Stimulated activated CD4-positive, alpha-beta T cell treated with anti-CD3 and anti-CD28 coated beads, TNF-alpha, amount 100 ng/mL, for 24 hours (primary cell): ENCODE measurements at regions not wholly inside any gene's neighbourhood (a gene's known extent, or its start where the extent isn't known, plus 50 kb on each side); places are given as distances from the start of the nearest gene placed in this dataset.

Experiments
- DNase-seq, 3 experiments: peaks; one replicate each; pipeline ENCODE4 v3.0.0-alpha.2; 2020; ENCODE audit warnings: low read depth in 3 of 3

- no peak for DNase-seq
Observed at GRCh38 chr7:148472406-148472805, 118.2 kb upstream of the C7orf33 start.

DNA sequence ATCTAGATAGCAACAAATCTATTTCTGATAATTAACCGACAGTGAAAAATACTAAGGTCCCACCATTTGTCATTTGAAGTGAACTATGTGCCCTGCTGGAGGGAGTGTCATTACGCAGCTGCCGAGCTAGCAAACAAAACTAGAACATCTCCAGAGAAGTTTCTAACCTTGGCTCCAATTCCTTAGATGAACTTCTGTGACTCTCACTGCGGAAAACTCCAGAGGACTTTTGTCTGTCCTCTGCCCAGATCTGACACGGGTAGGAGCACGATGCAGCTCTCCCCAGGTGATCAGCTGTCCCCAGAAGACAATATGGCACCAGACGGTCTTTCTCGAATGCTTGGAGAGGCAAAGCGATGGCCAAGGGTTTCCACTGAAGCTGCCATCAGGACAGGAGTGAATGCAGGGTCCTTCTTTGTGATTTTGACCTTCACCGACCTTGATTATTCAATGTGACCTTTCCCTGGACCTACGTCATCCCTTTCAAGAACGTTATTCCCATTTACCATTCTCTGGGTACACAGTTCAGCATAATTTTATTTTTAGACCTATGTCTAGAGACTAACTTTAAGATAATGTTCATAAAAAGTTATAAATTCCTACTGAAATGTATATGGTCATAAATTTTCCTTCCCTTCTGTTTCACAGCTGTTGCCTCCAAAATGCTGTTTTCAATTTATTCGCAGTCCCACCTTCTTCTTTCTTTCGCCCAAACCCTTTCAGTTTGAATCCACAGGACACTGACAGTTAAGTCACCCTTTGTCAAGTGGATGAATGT lies 116.7 kb upstream of the C7orf33 start:
- DNase-seq: no peak

- no peak for DNase-seq
Observed at GRCh38 chr7:148474481-148475025, 116.0 kb upstream of the C7orf33 start.

DNA sequence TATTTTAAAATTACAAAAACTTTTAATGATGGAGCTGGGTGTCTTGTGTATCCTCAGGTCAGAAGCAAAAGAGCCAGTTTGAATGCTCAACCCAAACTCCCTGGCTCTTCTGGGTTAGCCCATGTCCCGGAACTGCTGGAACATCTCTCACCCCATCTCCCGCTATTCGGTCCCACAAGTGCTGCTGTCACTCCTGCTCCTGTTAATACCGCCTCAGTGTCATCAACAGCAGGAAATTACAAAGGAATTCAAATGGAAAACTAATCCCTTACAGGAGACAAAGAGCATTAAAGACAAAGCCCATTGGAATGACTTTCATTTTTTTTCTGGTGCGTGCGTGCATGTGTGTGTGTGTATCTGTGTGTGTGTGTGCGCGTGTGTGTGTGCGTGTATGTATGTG lies 112.0 kb upstream of the C7orf33 start:
- no peak for DNase-seq

- no peak for DNase-seq
Observed at GRCh38 chr7:148480479-148481146, 110.0 kb upstream of the C7orf33 start.

GRCh38 chr7:148481147-148481526 lies 109.4 kb upstream of the C7orf33 start:
- DNase-seq: no peak

GRCh38 chr7:148481971-148482626 lies 108.5 kb upstream of the C7orf33 start:
- DNase-seq: no peak

DNA sequence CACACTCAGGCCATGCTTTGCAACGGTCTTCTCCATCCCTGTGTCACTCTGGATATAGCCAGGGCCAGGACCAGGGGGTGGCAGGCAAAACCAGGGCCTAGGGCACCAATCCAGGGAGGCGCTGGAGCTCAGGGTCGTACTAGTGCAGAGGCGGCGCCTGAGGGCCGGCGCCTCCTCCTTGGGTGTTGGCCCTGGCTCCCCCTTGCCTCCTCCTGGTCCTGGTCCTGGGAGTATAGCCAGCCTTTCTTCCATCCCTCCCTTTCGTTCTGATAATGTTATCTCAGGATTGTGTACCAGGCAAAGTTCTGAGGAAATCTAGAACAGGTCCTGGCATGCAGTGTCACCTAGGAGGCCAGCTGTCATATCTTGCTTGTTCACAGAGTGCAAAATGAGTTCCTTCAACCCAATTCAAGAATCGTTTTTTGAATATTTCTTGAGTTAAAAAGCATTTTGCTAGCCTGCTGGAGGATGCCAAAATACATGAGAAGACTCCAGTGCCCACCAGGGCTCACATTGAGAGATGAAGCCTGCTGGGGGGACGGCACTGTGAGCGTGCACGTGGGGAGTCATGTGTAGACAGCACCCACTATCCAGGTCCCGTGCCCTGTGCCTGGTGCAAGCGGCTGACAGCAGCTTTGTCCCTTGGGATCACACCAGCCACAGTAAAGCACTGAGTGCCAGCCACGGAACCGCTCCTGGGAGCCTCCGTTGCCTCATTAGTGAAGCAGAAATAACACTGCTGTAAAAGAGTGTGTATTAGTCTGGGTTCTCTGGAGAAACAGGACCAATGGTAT lies 106.9 kb upstream of the C7orf33 start:
- DNase-seq: no peak

- no peak for DNase-seq
Observed at GRCh38 chr7:148484486-148484885, 106.1 kb upstream of the C7orf33 start.

DNA sequence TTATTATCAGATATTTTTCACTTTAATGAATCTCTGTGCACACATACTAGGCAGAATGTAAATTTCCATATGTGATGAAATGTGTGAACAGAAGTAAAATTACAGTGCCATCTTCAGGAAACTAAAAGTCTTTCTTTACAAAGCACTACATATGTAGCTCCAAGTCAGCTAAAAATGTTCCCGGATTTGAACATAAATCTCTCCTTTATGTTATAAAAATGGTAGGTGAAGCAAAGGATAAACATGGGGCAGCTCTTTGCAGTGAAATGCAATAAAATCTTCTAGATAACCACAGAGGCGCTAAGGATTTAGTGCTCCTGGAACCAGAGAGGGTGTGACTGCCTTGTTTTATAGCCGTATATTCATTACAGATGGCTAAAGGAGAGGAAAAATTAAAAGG lies 104.9 kb upstream of the C7orf33 start:
- no peak for DNase-seq

DNA sequence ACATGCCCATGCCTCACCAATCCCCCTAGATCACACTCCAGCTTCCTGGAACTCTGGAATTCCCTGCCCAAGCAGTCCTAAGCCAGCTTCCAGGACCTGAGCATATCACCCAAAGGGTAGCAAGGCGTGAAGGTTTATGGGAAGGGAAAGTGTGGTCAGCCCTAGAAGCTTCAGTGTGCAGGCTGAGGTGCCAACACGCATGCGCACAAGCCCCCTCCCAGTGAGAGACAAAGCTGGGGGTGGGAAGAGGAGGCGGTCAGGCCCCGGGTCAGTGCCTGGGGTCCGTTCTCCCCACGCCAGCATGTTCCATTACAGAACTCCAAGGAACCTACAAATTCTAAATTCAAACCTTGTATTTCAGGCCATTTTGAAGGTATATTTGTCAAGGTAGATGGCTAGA lies 103.6 kb upstream of the C7orf33 start:
- no peak for DNase-seq

DNA sequence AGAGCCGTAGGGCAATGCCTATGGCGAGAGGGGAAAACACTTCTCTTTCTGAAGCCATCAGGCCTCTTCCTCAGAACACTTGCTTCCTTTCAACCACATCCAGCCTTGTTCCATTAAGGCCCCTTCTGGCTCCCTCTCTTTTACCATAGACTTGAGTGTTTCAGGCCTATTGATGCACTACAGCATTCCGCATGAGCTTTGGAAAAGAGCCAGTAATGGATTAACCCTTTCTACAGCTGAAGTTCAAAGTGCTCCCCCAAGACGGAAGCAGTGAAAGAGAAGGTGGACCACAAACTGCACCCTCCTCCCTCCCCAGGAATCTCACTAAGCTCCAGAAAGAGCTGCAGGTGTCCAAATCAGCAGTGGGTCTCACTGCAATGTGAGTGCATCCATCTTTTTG lies 102.7 kb upstream of the C7orf33 start:
- no peak for DNase-seq

DNA sequence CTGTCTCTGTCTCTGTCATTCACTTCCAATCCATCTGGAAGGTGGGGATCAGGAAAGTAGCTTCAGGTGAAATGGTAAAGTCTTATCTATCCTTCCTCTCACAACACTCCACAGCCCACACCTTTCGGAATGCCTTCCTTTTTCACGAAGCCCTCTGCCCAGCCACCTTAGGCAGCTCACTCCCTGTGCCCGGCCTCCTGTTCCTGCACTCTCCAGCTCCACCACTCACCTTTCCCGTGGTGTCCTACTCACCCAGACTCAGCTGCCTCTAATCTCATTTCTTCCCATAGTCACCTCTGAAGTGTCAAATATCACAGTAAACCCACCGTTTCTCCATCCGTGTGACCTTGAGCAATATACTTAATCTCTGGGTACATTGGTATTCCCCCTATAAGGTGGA lies 100.9 kb upstream of the C7orf33 start:
- DNase-seq: no peak

DNA sequence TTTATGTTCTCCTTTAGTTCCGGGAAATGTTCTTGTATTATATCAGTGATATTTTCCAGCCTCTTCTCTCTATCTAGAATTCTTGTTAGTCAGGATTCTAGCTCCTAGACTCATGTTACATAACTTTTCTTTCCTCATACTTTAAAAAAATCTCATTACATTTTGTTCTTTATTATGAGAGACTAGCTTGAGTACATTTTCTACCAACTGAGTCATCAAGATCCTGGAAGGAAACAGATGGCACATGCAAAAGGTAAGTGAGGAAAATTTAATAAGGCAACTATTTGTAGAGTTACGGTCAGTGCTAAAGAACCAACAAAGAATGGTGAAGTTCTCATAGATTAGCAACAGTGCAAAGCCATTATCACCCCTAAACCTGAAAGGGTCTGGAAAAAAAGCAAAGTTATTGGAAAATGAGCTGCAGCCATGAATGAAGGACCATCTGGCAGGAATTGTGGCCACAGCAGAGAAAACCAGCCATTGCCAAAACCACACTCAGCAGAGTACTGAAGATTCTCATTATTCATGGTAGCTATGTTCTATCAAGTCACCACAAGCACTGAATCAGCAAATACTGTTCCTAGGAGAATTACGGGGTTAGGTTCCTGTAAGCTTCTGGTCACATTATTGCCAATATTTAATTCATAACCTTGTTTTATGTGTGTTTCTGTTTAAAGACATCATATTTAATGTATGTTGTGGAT lies 98.3 kb upstream of the C7orf33 start:
- DNase-seq: no peak

DNA sequence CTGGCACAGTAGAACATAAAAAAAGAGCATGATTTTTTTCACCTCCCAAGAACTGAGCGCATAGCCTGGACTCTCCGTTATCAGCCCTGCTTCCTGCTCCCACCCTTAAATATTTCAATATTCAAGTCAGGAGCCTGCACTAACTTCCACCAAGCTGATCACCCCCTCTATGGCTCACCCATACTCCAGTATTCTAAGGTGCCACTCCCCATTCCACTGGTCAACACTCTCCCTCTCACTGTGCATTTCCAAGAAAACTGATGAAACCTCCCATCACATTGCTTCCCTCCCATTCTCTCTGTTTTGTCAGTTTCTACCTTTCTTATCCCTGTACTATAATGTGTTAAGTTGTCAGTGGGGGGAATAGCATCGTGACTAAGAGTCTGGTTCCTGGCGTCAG lies 95.0 kb upstream of the C7orf33 start:
- no peak for DNase-seq

- DNase-seq: no peak
Observed at GRCh38 chr7:148500978-148501377, 89.6 kb upstream of the C7orf33 start.

DNA sequence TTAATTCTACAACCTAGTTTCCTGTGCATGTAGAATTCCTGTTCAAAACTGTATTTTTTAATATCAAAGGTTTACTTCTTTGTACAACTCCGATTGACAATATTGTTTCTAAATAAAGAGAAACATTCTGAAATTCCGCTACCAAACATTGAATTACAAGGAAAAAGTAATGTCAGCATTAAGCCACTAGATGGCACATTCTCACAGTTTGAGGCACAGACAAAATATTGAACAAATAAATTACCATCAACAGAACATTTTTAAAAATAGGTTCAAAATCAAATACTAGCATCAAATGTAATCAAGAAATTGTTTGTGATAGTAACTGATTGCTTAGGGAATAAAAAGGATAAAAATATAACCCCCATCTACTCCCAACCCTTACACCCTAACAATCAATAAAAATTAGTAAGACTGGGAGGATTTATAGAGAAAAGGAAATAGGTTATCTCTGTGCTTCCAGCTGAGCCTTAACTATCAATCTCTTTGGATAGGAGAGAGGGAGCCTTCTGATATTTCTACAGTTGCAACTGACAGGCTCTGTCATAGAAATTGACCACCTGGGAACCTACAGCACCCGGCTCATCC lies 86.6 kb upstream of the C7orf33 start:
- DNase-seq: no peak

GRCh38 chr7:148505645-148506375 lies 84.8 kb upstream of the C7orf33 start:
- DNase-seq: no peak

DNA sequence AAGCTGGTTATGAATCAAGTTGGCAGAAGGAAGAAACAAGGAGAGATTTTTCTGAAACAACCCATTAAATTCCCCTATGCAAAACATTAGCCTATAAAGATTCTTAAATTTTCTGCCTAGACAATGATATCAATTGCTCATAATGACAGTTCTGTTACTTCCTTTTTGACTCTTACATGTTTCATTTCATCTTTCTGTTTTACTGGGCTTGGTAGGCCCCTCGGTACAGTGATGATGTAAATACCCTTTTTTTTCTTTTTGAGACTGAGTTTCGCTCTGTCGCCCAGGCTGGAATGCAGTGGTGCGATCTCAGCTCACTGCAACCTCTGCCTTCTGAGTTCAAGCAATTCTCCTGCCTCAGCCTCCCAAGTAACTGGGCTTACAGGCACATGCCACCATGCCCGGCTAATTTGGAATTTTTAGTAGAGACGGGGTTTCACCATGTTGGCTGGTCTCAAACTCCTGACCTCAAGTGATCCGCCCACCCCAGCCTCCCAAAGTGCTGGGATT lies 83.4 kb upstream of the C7orf33 start:
- DNase-seq: peak in 1 of 3 experiments; percentile 27

- DNase-seq: peak in 1 of 3 experiments; percentile 33
Observed at GRCh38 chr7:148507787-148508186, 82.8 kb upstream of the C7orf33 start.
